RCC 7860 (cell line): ENCODE measurements at regions not wholly inside any gene's neighbourhood (a gene's known extent, or its start where the extent isn't known, plus 50 kb on each side); places are given as distances from the start of the nearest gene placed in this dataset.
"Not testable (repeated sequence)": the region's sequence is repeated elsewhere in the genome, so short reads cannot be mapped to it uniquely, and the experiment has no call there.

ENCODE experiments used
- DNase-seq: peaks from one replicate; pipeline ENCODE4 v3.0.0-alpha.2; 2015; ENCODE audit warnings: low spot score
- FAIRE-seq: peaks from 2 replicates; lab custom pipeline; 2012; peaks lifted over from hg19 to GRCh38; lab: Jason Lieb, UNC

DNA sequence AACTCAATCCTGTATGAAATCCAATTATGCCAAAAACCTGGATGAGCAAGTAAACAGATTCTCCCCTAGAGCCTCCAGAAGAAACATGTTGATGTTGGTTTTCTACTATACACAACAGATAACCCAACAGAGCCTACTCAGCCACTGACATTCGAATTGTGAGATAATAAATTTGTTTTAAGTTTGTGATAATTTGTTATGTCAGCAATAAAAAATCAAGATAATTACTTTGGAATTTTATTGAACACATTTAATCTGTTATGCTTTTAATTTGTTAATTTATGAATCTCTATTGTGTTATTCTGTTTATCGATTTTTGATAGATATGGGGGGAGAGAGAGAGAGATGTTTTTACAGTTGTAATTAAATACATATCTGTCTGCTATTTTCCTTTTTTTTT, 1016.1 kb upstream of the PCDH7 start:
- FAIRE-seq, result no peak
- DNase-seq, result no peak

DNA sequence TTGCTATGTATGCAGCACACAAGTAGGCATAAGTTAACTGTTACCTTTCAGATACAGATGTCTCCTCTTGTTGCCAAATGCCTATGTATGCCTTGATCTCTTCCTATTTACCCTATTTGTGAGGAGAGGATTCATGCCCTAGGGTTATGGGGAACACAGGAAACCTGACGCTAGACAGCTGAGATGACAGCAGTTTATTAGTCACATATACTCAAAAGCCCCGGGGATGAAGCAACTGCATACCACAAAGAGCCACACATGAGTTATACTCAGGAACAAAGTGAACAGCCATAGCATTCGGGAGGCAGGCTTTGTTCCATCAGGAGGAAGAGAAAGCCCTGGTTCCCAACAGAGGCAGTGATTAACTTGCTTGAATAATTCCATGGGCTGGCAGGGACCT, 1011.7 kb upstream of the PCDH7 start:
- DNase-seq (no peak), FAIRE-seq (no peak)

GRCh38 chr4:29710519-29710918, 1009.6 kb upstream of the PCDH7 start:
- DNase-seq (no peak), FAIRE-seq (no peak)

GRCh38 chr4:29711226-29711625, 1008.9 kb upstream of the PCDH7 start:
- no peak for FAIRE-seq
- DNase-seq, result no peak

GRCh38 chr4:29717287-29718057, 1002.7 kb upstream of the PCDH7 start:
- DNase-seq, result no peak
- no peak for FAIRE-seq

DNA sequence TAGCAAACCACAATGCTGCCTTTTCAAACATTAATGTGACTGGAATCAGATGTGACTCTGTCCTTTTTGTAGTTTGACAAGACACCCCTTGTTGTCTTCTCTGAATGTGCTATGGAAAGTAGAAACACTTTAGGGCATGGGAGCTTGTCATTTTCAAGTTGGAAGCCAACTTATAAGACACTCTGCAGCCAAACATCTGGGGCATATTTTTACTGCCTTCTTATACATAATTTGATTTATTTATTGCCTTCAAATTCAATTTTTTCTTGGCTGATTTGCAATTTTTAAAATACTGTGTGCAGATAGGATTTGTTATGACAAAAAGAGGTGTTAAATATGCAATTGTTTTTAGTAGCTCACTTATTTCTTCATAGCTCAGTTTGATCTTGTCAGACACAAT, 1002.0 kb upstream of the PCDH7 start:
- no peak for DNase-seq

DNA sequence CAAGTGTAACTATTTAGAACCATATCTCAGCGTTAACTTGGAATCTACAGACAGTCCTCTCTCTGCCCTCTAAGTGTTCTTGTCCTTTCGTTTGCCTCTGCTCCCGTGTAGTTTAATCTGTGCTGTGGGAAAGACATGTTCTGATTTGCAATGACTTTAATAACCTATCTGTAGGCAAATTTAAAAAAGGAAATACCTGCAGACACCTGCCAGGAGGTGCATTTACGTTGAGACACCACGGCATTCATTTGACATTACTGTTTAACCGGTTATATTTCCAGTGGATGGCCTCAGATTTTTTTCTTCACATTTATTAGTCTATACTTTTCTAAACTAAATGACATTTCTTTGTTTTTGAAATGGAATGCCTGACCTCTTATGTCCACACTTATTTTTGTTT, 997.9 kb upstream of the PCDH7 start:
- DNase-seq, result no peak
- FAIRE-seq, result no peak

More for the DNA sequence above, 1002.0 kb upstream of the PCDH7 start:
- no peak for FAIRE-seq

DNA sequence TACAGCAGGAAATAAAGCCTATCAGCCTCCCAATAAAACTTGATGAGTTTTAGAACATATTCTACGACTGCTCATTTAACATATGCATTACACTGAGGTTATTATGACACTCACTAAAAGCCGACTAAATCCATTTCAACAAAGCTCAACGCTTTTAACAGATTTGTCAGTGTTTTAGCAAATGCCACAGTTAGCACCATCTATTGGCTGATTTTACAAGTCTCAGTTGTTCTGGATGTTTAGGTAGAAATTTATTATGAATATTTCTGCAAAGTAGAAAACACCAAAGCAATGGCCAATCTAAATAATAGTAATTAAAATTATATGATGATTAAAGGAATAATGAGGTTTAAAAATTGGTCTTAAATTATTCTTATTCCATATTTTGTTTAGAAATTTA, 993.2 kb upstream of the PCDH7 start:
- DNase-seq, result no peak
- FAIRE-seq, result no peak

- DNase-seq (no peak), FAIRE-seq (no peak)
Observed at GRCh38 chr4:29734343-29735213, 985.6 kb upstream of the PCDH7 start.

DNA sequence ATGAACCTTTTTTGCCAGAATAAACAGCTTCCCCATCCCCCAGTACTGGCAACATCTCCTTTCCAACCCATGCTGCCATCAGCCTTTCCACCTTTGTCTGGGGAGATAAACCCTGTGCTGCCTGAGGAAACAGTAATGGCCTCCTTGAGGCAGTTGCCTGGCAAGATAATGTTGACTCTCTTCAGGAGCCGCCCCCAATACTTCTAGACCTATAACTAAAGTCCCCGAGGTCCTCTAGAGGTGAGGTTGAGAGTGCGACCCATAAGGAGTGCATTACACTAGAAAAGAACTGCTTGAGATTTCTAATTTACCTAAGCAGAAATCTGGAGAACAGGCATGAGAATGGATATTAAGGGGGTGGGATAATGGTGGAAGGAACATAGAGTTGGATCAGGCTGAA, 963.2 kb upstream of the PCDH7 start:
- DNase-seq (no peak), FAIRE-seq (no peak)

- FAIRE-seq (no peak), DNase-seq (no peak)
Observed at GRCh38 chr4:29762151-29762550, 958.0 kb upstream of the PCDH7 start.

GRCh38 chr4:29770627-29771026, 949.5 kb upstream of the PCDH7 start:
- no peak for DNase-seq
- FAIRE-seq, result no peak

GRCh38 chr4:29788123-29788522, 932.0 kb upstream of the PCDH7 start:
- not testable (repeated sequence) for DNase-seq, FAIRE-seq

DNA sequence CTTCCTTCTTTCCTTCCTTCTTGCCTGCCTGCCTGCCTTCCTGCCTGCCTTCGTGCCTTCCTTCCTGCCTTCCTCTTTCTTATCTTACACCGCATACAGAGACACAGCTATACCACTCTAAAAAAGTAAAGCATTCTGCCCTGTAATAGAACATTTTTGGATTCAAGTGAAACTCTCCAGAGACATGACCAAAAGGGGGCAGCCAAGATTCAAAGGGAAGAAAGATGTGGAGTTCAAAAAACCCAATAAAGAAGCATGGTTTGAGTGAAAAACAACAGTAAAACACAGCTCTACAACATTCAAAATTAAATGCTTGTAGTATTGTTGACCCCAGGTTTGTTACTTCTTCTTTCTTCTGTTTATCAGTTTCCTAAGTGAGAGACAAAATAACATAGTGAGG, 914.9 kb upstream of the PCDH7 start:
- FAIRE-seq, result no peak
- no peak for DNase-seq

DNA sequence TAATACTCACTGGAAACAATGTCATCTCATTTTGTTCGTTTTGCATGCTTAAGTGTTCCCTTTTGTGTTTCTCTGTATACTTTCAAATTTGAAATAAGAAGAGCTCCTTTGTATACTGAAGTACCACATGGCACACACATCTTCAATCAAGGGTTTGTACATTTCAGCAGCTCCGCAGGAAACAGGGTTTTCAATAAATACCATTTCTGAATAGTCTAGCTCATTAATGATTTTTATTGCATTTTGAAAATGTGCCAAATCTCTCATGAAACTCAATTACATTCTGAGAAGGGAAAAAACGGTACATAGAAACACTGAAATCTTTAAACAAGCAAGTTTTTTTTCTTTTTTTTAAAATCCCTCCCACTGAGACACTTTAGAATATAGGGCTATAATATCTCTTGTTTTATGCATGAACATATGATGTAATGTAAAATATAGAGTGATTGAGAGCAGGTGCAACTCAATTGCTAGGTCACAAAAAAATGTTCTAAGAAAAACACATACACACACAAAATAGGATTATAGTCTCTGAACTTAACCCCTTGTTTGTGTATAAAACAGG, 914.2 kb upstream of the PCDH7 start:
- DNase-seq, result no peak
- FAIRE-seq, result no peak

GRCh38 chr4:29817961-29818360, 902.2 kb upstream of the PCDH7 start:
- FAIRE-seq, result no peak
- no peak for DNase-seq

- FAIRE-seq, result no peak
- no peak for DNase-seq
Observed at GRCh38 chr4:29829067-29829466, 891.1 kb upstream of the PCDH7 start.

DNA sequence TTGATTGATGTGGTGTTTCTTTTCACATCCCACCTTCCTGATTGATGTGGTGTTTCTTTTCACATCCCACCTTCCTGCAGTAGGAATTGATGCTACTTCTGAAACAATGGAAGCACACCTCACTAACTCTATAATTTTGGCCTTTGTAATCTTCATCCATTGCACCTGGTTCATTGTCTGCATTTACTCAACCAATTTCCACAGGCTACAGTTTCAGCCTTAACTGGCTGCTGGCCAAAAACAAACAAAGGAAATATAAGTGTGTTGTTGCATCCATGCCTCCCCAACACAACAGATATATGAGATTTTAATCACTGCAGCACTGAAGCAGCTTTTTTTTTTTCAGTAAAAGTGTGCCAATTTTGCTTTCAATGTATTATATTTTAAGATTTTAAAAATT, 867.6 kb upstream of the PCDH7 start:
- FAIRE-seq, result no peak
- DNase-seq, result no peak

GRCh38 chr4:29853833-29854232, 866.3 kb upstream of the PCDH7 start:
- FAIRE-seq (no peak), DNase-seq (no peak)

- FAIRE-seq, result no peak
Observed at GRCh38 chr4:29861307-29861706, 858.9 kb upstream of the PCDH7 start.

DNA sequence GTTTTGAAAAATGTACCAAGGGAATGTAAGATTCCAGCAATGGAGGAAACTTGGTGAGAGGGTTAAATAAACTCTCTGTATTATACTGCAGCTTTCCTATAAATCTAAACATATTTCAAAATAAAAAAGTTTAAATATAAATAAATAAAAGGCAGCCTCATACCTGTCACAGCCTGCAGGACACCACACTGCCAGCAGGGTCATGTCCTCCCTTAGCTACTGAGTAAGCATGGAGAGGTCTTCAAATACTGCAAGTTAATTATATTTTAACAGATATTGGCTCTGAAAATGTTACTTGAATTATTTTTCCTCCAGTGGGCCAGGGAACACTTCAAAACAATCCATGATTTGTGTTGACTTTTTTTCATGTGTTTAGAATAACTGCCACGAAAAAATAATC, 852.8 kb upstream of the PCDH7 start:
- FAIRE-seq (no peak), DNase-seq (no peak)

More at GRCh38 chr4:29861307-29861706, 858.9 kb upstream of the PCDH7 start:
- no peak for DNase-seq

DNA sequence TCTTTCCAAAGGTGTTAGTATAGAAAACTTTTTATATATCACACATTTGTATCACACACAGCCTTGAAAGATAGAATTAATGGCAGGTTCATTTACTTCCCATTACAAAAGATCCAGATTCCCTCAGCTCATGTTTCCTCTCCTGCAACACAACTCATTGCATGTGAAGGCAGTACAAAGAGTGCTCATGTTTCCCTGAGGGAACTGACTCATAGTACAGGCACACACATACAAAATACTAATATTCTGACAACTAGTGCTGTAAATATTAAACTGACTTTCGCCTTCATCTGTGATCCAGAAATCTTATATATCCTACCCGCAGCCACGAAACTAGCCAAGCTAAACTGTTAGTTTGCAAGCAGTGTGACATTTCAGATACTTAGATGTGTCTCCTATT, 819.8 kb upstream of the PCDH7 start:
- DNase-seq (no peak), FAIRE-seq (no peak)
